ENCODE measurements at regions not wholly inside any gene's neighbourhood (a gene's known extent, or its start where the extent isn't known, plus 50 kb on each side); places are given as distances from the start of the nearest gene placed in this dataset.

- peaks cover 0 to 2% (median 0%) of the 10 kb centered on the region in 4 donors for H3K9me3 ChIP-seq (ENCODE audit: control insufficient read depth in 4 of 4, insufficient read depth in 3 of 4, low read length in 3 of 4)
- H3K4me3 ChIP-seq = no peak overlapping the region
- H3K4me1 ChIP-seq (ENCODE audit: control insufficient read depth in 5 of 5, insufficient read depth in 5 of 5, low read length in 5 of 5) = no peaks in the 10 kb centered on the region
- 65 to 87% methylated on average over 2 of the region's 2 CpGs for WGBS, 2 donors
- no peak overlapping the region for H3K9ac ChIP-seq (ENCODE audit: insufficient read depth in 1 of 2, low read length in 2 of 2)
- TF ChIP-seq, protein P1, sequence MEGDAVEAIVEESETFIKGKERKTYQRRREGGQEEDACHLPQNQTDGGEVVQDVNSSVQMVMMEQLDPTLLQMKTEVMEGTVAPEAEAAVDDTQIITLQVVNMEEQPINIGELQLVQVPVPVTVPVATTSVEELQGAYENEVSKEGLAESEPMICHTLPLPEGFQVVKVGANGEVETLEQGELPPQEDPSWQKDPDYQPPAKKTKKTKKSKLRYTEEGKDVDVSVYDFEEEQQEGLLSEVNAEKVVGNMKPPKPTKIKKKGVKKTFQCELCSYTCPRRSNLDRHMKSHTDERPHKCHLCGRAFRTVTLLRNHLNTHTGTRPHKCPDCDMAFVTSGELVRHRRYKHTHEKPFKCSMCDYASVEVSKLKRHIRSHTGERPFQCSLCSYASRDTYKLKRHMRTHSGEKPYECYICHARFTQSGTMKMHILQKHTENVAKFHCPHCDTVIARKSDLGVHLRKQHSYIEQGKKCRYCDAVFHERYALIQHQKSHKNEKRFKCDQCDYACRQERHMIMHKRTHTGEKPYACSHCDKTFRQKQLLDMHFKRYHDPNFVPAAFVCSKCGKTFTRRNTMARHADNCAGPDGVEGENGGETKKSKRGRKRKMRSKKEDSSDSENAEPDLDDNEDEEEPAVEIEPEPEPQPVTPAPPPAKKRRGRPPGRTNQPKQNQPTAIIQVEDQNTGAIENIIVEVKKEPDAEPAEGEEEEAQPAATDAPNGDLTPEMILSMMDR (IDR thresholded peaks at IDR 0.05; ENCODE audit: control extremely low read depth, extremely low read depth) = no peak
- DNase-seq = no peak
- no peaks in the 10 kb centered on the region for H3K27me3 ChIP-seq (ENCODE audit: control insufficient read depth in 3 of 3, insufficient read depth in 3 of 3, low read length in 2 of 3)
- no peaks in the 10 kb centered on the region for H3K36me3 ChIP-seq (ENCODE audit: control insufficient read depth in 4 of 4, insufficient read depth in 4 of 4, low read length in 4 of 4)
- ATAC-seq (ENCODE audit: insufficient read depth, low FRiP score) = no peak
- H3K27ac ChIP-seq (ENCODE audit: low read depth in 1 of 2, low read length in 1 of 2) = no peak overlapping the region
Measured at GRCh38 chr2:122367646-122368010, 612.2 kb downstream of the TSN start.

- ATAC-seq (ENCODE audit: insufficient read depth, low FRiP score) (no peak), DNase-seq (no peak)
- TF ChIP-seq, protein P1 (IDR thresholded peaks at IDR 0.05; ENCODE audit: control extremely low read depth, extremely low read depth) = no peak
- H3K9me3 ChIP-seq (ENCODE audit: control insufficient read depth in 4 of 4, insufficient read depth in 3 of 4, low read length in 3 of 4) = peaks cover 0 to 4% (median under 1%) of the 10 kb centered on the region in 4 donors
- no peaks in the 10 kb centered on the region for H3K27me3 ChIP-seq (ENCODE audit: control insufficient read depth in 3 of 3, insufficient read depth in 3 of 3, low read length in 2 of 3)
- WGBS, 2 donors = 56 to 66% methylated on average over 1 of the region's 1 CpG
- no peak overlapping the region for H3K9ac ChIP-seq (ENCODE audit: insufficient read depth in 1 of 2, low read length in 2 of 2)
- H3K4me3 ChIP-seq = no peak overlapping the region
- no peak overlapping the region for H3K27ac ChIP-seq (ENCODE audit: low read depth in 1 of 2, low read length in 1 of 2)
- no peaks in the 10 kb centered on the region for H3K4me1 ChIP-seq (ENCODE audit: control insufficient read depth in 5 of 5, insufficient read depth in 5 of 5, low read length in 5 of 5)
- no peaks in the 10 kb centered on the region for H3K36me3 ChIP-seq (ENCODE audit: control insufficient read depth in 4 of 4, insufficient read depth in 4 of 4, low read length in 4 of 4)
Measured at GRCh38 chr2:122368576-122369243, 613.3 kb downstream of the TSN start.

DNA sequence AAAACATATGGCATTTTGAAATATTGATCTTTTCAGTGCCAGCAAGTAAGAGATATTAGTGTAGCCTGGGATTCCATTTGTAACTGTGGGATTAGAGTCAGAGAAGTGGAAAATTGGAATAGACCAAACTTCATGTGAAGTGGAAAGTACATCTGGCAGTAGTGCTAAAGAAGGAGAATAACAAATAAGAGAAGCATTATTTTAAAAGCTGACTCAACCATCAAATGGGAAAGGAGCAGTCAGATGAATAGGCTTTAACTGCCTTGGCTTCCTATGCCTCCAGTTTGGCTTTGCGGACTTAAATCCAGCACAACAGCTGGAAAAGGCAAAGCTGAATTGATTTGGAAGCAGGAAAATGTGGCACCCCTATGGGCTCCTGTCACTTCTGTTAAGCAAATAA lies 623.1 kb downstream of the TSN start:
- Histone ChIP-seq H3K9me3 (ENCODE audit: control insufficient read depth in 4 of 4, insufficient read depth in 3 of 4, low read length in 3 of 4) (no peaks in the 10 kb centered on the region), H3K27ac (ENCODE audit: low read depth in 1 of 2, low read length in 1 of 2) (no peak overlapping the region), H3K4me3 (no peak overlapping the region), H3K27me3 (ENCODE audit: control insufficient read depth in 3 of 3, insufficient read depth in 3 of 3, low read length in 2 of 3) (no peaks in the 10 kb centered on the region), H3K4me1 (ENCODE audit: control insufficient read depth in 5 of 5, insufficient read depth in 5 of 5, low read length in 5 of 5) (no peaks in the 10 kb centered on the region), H3K9ac (ENCODE audit: insufficient read depth in 1 of 2, low read length in 2 of 2) (no peak overlapping the region), H3K36me3 (ENCODE audit: control insufficient read depth in 4 of 4, insufficient read depth in 4 of 4, low read length in 4 of 4) (no peaks in the 10 kb centered on the region)
- DNase-seq = no peak
- TF ChIP-seq, protein P1 (IDR thresholded peaks at IDR 0.05; ENCODE audit: control extremely low read depth, extremely low read depth) = no peak
- ATAC-seq (ENCODE audit: insufficient read depth, low FRiP score) = no peak
- WGBS, 2 donors = 95 to 96% methylated on average over 1 of the region's 1 CpG
